SK-N-SH (cell line): ENCODE measurements at regions not wholly inside any gene's neighbourhood (a gene's known extent, or its start where the extent isn't known, plus 50 kb on each side); places are given as distances from the start of the nearest gene placed in this dataset.

Experiments
- ELF1 ChIP-seq: IDR thresholded peaks from 2 replicates; pipeline ENCODE4 v1.4.0; 2012
- EP300 ChIP-seq, 2 experiments: IDR thresholded peaks; 2 replicates each; pipeline versions ENCODE4 v1.4.0 to v1.6.1; 2012; ENCODE audit warnings: borderline replicate concordance in 1 of 2, low read depth in 1 of 2, low read length in 1 of 2
- EZH2phosphoT487 ChIP-seq: fragments of 200-600 bp; sonication (generic); IDR thresholded peaks from 2 replicates; pipeline ENCODE4 v1.6.1; 2017; ENCODE audit warnings: low read depth, mixed run types, mild to moderate bottlenecking, antibody characterized with exemption, moderate library complexity, borderline replicate concordance
- FOXM1 ChIP-seq: IDR thresholded peaks from 2 replicates; pipeline ENCODE4 v1.4.0; 2012; ENCODE audit warnings: low read depth, mild to moderate bottlenecking
- MEF2A ChIP-seq: IDR thresholded peaks from 2 replicates; pipeline ENCODE4 v1.4.0; 2012; ENCODE audit warnings: low read depth, borderline replicate concordance
- NRF1 ChIP-seq: IDR thresholded peaks from 2 replicates; pipeline ENCODE4 v1.6.1; 2012; ENCODE audit warnings: low read depth, mild to moderate bottlenecking, low read length
- RAD21 ChIP-seq: IDR thresholded peaks from 2 replicates; pipeline ENCODE4 v1.6.1; 2012; ENCODE audit warnings: mild to moderate bottlenecking, low read length
- RCOR1 ChIP-seq: fragments of 150-350 bp; IDR thresholded peaks from 2 replicates; pipeline ENCODE4 v1.6.1; 2017; ENCODE audit warnings: antibody characterized with exemption, low read length
- RFX5 ChIP-seq: IDR thresholded peaks from 2 replicates; pipeline ENCODE4 v1.6.1; 2012; ENCODE audit warnings: mild to moderate bottlenecking, improper control_type of control experiment, low read length
- SIN3A ChIP-seq: IDR thresholded peaks from 2 replicates; pipeline ENCODE4 v1.6.1; 2012; ENCODE audit warnings: low read depth, mild to moderate bottlenecking, low read length, moderate library complexity, borderline replicate concordance
- YY1 ChIP-seq: IDR thresholded peaks from 2 replicates; pipeline ENCODE4 v1.4.0; 2012; ENCODE audit warnings: low read depth, mild to moderate bottlenecking
- TF ChIP-seq, protein P1 (sequence below): fragments of 200-600 bp; sonication (generic); IDR thresholded peaks from 2 replicates; pipeline ENCODE4 v1.6.1; 2017; ENCODE audit warnings: antibody characterized with exemption, mild to moderate bottlenecking, moderate library complexity
- TF ChIP-seq, protein P2 (sequence below): fragments of 150-350 bp; IDR thresholded peaks from 2 replicates; pipeline ENCODE4 v1.6.1; 2017; ENCODE audit warnings: antibody characterized with exemption, low read length, low read depth, borderline replicate concordance

DNA sequence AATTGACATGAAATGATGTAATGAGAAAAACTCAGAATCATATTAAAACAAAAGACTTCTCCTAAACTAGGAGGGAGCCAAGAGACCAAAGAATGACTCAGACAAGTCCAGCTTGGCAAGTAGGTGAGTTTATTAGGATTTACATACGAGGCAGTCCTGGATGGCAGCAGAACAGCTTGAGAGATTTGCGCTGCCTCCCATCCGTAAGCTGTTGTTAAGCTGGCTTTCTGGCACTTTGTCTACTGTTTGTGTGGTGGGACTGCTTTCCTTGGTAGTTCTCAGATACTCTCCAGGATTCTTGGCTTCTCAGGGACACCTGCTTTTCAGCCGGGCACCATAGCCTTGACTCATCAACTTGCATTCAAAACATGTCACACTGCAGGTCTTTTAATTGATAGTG lies 57.6 kb downstream of the COX7C start:
- TF ChIP-seq, protein P1, sequence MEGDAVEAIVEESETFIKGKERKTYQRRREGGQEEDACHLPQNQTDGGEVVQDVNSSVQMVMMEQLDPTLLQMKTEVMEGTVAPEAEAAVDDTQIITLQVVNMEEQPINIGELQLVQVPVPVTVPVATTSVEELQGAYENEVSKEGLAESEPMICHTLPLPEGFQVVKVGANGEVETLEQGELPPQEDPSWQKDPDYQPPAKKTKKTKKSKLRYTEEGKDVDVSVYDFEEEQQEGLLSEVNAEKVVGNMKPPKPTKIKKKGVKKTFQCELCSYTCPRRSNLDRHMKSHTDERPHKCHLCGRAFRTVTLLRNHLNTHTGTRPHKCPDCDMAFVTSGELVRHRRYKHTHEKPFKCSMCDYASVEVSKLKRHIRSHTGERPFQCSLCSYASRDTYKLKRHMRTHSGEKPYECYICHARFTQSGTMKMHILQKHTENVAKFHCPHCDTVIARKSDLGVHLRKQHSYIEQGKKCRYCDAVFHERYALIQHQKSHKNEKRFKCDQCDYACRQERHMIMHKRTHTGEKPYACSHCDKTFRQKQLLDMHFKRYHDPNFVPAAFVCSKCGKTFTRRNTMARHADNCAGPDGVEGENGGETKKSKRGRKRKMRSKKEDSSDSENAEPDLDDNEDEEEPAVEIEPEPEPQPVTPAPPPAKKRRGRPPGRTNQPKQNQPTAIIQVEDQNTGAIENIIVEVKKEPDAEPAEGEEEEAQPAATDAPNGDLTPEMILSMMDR, result no peak
- no peak for TF ChIP-seq EZH2phosphoT487
- TF ChIP-seq NRF1, result no peak
- TF ChIP-seq ELF1, result no peak
- TF ChIP-seq MEF2A, result no peak
- TF ChIP-seq RFX5, result no peak
- no peak for TF ChIP-seq FOXM1
- no peak for TF ChIP-seq SIN3A
- TF ChIP-seq RAD21, result no peak
- TF ChIP-seq, protein P2, sequence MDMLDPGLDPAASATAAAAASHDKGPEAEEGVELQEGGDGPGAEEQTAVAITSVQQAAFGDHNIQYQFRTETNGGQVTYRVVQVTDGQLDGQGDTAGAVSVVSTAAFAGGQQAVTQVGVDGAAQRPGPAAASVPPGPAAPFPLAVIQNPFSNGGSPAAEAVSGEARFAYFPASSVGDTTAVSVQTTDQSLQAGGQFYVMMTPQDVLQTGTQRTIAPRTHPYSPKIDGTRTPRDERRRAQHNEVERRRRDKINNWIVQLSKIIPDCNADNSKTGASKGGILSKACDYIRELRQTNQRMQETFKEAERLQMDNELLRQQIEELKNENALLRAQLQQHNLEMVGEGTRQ, result no peak
- TF ChIP-seq EP300 (IDR thresholded peaks at IDR 0.05; ENCODE audit: borderline replicate concordance in 1 of 2, low read depth in 1 of 2, low read length in 1 of 2), result no peak
- TF ChIP-seq RCOR1, result no peak
- TF ChIP-seq YY1, result no peak
